ENCODE measurements at regions not wholly inside any gene's neighbourhood (a gene's known extent, or its start where the extent isn't known, plus 50 kb on each side); places are given as distances from the start of the nearest gene placed in this dataset.
A peak's percentile ranks its signal among the peaks of the same experiment; 100 is the strongest.

DNA sequence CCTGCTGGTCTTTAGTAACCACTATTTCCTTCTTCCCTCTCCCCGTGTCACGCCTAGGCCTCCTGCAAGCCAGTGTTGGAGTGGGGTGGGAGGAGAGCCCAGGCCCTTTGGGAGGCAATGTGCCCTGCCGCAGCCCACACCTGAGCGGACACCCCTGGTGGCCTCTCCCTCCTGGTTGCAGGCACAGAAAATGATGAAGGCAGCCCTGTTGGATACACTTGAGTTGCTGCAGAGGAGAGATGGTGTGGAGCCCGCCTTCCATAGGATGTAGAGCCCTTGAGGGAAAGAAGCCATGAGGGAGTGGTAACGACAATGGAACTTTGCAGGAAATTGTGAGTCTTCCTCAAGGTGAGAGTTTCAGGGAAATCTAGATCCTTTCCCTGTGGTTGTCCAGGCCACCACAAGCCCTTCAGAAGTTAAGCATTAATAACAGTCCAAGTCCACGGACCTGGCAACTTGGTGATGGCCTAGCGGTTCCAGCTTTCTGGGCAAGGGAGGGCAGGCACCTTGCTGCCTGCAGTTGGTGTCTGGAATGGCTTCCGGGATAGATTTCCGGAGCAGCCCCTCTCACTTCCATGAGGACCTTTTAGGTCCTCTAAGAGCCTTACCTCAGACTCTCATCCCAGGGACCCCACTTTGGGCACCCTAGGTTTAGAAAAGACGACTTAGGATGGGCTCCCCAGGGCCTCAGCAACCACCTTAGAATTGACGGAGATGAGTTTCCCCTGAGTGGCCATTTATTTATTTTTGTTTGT, 67.3 kb upstream of the NXT1 start:
- H3K4me3 ChIP-seq (ENCODE audit: low read depth, low read length), result no peak overlapping the region
- no peak for DNase-seq (ENCODE audit: low read depth)

DNA sequence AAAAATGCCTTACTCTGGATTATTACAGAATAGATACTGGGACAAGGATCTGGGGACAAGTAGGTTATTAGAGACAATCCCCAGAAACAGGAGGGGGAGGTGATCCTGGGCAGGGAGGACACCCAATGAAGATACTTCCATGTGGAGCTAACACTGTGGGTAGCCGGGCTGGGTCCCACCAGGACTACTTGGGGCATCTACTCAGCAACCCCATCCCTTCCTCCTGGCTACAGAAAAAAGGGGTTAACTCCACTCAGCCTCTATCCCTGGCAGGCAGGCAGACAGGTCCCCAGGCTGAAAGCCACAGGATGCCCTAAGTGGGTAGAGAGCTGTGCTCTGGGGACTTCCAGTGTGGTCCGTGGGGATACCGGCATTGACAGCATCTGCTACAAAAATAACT, 68.0 kb upstream of the NXT1 start:
- no peak for DNase-seq (ENCODE audit: low read depth)
- H3K4me3 ChIP-seq (ENCODE audit: low read depth, low read length), result no peak overlapping the region

DNA sequence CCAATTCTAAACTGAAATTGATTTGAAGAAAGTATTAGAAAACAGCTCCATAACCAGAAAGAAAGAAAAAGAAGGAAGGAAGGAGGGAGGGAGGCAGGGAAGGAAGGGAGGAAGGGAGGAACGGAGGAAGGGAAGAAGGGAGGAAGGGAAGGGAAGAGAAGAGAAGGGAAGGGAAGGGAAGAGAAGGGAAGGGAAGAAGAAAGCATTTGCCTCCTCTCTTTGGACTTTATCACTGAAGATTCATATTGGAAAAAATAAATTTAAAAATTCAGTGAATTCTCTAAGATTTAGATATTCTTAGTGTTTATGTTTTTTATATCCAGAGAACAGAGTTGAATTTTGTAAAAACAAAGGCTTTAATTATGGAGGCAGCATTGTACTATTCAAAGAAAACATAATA, 68.5 kb upstream of the NXT1 start:
- no peak for DNase-seq (ENCODE audit: low read depth)
- H3K4me3 ChIP-seq (ENCODE audit: low read depth, low read length), result no peak overlapping the region

DNA sequence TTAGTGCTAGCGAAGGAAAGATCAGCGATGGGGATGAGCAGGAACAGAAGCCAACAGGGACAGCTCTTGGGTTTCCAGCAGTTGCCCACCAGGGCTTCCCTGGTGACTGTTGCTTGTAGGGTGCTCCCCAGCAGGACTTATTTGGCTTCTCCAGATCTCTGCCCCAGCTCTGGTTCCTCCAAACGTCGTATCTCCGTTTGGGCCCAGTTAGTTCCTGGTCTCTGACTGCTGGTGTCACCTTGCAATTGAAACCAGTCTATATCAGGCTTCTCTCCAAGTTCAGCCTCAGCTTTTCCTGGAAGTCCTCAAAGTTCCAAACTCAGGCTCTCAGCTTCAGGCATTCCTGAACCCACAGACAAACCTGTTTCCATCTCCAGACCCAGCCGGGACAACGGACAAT, 70.8 kb upstream of the NXT1 start:
- DNase-seq (ENCODE audit: low read depth), result no peak
- H3K4me3 ChIP-seq (ENCODE audit: low read depth, low read length), result no peak overlapping the region

DNA sequence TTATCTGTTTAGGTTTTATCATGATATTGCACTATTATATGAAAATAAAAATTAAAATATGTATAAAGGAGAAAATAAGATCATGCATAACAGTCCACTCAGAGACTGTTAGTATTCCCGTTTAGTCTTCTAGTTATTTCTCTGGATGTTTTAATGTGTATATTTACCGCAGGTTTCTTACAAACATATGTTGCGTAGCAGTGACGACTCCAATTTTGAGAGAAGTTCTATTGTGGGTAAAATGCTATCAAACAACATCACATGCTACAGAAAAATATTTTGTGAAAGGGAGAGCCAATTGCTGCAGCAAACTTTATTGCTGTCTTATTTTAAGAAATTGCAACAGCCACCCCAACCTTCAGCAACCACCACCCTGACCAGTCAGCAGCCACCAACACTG, 72.4 kb upstream of the NXT1 start:
- H3K4me3 ChIP-seq (ENCODE audit: low read depth, low read length), result no peak overlapping the region
- no peak for DNase-seq (ENCODE audit: low read depth)

DNA sequence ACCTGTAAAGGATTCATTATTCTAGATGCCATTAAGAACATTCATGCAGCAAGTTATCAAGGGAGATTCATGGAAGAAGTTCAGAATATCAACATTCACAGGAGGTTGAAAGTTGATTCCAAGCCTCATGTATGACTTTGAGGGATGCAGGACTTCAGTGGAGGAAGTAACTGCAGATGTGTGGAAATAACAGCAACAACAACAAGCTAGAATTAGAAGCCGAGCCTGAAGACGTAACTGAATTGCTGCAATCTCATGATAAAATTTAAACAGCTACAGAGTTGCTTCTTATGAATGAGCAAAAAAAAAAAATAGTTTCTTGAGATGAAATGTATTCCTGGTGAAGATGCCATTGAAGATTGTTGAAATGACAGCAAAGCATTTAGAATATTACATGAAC, 73.3 kb upstream of the NXT1 start:
- H3K4me3 ChIP-seq (ENCODE audit: low read depth, low read length), result no peak overlapping the region
- no peak for DNase-seq (ENCODE audit: low read depth)

DNA sequence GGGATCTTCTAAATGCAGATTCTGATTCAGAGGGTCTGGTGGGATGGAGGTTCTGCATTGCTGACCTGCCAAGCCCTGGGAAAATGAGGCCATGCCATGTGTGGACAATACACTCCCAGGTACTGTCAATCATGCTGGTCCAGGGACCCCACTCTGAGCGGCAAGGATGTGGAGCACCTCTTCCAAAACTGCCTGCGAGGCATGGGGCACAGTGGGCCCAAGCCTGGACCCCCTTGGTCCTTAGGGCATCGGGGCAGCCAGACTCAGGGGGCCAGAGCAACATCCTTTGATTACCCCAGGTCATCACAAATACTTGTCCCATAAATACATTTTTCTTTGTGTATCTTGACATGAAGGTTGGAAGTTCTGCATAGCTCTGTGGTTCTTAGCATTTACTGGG, 76.8 kb upstream of the NXT1 start:
- no peak overlapping the region for H3K4me3 ChIP-seq (ENCODE audit: low read depth, low read length)
- no peak for DNase-seq (ENCODE audit: low read depth)

DNA sequence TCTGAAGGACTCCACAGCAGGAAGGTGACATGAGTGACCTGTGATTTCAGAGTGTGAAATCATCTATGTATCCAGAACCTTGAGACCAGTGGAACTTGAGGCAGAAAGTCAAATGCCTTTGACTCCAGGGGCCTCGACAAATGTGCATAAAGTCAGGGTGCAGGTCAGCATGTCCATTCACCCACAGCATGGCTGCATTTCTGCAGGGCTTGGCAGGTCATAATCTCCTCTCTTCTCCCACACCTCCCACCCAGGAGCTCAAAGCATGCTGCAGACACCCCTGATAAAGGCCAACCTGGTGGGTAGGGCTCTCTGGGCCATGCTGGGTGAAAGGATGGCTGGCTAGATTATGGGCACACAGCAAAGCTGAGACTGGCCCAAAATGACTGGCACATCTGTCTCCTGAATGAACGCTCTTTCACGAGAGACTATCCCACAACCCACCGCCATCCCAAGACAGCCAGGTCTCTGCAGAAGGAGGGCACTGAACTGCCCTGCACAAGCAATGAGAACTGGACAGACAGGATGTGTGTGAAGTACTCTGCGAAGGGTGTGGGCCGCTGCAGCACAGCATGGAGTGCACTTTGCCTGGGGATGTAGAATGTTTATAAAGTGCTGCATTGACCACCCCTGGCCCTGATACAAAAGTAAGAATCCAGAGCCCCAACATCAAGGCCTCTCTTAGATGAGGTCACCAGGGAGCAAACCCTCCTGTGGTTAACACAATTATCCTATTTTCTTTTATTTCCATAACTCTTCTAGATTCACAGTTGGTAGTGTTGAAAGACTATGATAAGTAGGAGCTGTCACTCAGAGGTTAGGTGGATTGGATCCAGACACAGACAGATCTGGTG, 78.2 kb upstream of the NXT1 start:
- no peak overlapping the region for H3K4me3 ChIP-seq (ENCODE audit: low read depth, low read length)
- no peak for DNase-seq (ENCODE audit: low read depth)

DNA sequence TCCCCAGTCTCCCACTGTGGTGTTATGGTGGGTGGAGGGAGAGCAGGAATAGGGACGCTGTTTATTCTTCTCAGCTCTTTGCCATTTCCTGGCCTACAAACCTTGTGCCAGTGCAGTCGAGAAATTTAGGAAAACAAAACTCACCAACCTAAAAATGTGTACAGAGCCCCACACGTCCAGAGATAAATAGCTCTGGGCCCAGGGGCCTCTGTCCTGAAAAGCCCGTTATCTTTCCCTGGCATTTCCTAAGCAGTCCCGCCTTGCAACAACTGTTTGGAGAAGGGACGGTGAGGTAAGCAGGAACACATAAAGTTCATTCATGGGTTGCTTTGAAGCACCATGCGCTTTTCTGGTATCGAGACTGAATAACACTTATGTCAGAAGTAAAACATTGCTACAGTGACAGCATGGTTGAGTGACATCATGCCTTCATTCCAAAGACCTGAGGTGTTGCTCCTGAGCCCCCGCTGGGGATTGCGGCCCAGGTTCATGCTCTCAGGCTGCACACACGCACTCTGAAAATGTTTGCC, 80.1 kb upstream of the NXT1 start:
- peak; percentile 82 for DNase-seq (ENCODE audit: low read depth)
- no peak overlapping the region for H3K4me3 ChIP-seq (ENCODE audit: low read depth, low read length)

DNA sequence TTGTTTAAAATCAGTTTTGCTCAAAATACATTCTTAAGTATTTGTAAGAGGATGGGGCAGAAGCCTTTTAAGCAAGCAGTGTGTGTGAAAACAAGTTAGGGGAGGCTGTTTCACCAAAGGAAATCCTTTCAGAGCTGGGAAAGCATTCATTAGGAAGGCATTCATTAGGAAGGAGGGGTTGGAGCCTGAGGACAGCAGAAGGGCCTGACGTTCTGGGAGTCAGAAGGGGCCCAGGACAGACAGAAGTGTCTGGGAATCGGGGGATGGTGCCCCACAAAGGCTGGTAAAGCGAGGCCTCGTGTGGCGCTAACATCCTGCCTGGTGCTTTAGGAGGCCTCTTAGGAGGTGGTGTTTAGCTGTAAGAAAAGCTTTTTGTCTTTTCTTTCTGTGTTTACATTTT, 80.6 kb upstream of the NXT1 start:
- no peak overlapping the region for H3K4me3 ChIP-seq (ENCODE audit: low read depth, low read length)
- DNase-seq (ENCODE audit: low read depth), result no peak

DNA sequence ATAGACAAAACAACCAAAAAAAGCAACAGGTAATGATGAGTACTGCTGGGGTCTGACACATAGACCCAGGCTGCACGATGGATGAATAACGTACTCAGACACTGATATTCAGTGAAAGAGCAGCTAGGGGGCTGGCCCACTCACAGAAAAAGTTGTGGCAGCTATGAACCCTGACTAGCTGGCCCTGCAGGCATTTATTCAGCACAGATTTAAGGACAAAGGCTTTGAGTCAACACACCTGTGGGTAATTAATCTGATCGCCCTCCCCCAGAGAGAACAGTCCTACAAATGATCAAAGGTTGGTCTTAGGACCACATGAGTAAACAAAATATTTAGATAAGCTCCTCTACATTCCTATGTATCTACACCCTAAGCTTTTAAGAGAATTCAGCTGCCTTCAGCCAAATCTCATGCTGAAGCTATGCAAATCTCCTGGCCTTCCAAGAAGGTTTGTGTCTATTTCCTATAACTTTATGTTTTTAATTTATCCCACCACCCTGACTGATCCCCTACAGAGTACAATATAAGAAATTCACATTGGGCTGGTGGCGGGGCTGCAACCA, 81.7 kb upstream of the NXT1 start:
- no peak overlapping the region for H3K4me3 ChIP-seq (ENCODE audit: low read depth, low read length)
- DNase-seq (ENCODE audit: low read depth), result no peak

DNA sequence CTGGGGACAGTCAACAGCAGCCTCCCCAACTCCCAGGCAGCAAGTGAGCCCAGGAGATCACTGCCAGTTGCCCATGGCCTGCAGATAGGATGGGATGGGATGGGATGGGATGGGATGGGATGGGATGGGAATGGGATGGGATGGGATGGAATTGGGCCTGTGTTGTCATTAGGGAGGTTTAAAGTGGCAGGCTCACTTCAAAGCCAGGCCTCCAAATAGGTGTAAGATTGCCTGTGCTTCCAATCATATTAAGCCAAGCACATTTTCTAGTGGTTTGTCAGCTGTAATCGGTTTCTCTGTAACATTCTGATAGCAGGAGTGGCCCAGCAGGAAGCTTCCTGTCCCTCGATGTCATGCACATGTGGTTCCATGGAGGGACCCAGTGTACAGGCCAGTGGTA, 82.7 kb upstream of the NXT1 start:
- no peak for DNase-seq (ENCODE audit: low read depth)
- no peak overlapping the region for H3K4me3 ChIP-seq (ENCODE audit: low read depth, low read length)

DNA sequence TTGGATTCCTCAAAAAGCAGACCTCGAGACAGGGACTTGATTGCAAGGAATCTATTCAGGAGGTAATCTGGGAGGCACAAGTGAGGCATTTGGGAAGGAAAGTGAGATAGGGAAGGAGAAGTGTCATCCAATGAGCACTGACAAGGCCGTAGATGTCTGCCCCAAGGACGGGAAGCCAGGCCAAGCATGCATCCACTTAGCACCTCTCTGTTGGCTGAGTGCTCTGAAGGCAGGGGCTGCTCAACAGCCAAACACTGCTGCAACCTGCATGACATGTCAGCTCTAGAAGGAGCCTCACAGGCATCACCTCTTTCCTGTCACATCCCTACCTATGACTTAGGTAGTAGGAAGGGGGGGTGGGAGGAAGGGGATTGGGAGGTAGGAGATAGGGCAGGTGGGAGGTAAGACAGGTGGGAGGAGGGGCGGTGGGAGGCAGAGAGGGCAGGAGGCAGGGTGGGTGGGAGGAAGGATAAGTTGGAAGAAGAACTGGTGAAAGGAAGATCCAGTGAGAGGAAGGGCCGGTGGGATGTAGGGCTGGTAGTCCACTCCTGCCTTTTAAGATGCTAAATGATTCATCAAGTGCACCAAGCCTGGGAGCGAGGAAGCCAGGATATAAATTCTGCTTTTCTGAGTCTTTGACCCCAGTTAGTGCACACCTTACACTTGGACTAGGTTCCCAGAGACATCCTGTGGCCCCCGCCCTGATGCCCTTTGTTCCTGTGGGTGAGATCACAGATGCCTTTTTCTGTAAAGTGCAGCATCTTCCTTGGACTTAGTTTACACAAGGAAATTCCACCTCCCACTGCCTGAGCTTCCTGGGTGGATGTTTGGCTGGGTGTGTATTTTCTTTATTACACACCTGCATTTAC, 83.8 kb upstream of the NXT1 start:
- DNase-seq (ENCODE audit: low read depth), result no peak
- H3K4me3 ChIP-seq (ENCODE audit: low read depth, low read length), result no peak overlapping the region

DNA sequence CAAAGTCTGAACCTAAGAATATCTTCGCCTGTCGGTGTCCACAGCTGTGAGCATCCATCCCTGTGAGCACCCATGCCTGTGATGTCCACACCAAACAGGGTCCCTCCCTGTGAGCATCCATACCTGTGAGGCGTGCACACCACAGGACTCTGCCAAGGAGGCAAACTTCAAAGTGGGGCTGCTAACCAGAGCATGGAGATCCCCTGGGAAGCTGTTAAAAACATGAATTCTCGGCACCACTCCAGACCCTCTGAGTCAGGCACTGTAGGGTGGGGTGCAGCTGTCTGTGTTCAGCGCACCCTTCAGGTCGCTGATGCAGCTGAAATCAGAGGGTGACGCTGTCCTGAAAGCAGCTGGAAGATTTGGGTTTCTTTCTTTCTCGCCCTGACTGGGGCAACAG, 85.4 kb upstream of the NXT1 start:
- peak; percentile 39 for DNase-seq (ENCODE audit: low read depth)

DNA sequence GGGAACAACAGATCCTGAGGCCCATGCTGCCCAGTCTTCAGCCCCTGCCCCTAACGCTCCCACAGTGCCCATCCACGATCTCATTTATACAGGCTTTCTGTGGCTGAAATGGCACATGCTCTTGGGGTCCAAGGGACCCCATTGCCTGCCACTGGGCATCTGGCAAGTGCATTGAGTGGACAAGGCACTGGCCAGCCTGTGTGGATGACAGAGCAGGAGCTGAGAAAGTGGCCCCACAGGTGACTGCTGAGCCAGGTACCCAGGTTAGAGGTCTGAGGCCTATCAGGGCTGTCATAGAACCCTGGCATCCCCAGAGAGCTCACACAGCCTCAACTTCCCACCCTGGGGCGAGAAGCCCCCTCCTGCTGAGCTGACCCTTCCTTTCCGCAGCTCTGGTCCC, 86.0 kb upstream of the NXT1 start:
- H3K4me3 ChIP-seq (ENCODE audit: low read depth, low read length), result no peak overlapping the region
- no peak for DNase-seq (ENCODE audit: low read depth)

More for the DNA sequence above, 85.4 kb upstream of the NXT1 start:
- H3K4me3 ChIP-seq (ENCODE audit: low read depth, low read length), result no peak overlapping the region

DNA sequence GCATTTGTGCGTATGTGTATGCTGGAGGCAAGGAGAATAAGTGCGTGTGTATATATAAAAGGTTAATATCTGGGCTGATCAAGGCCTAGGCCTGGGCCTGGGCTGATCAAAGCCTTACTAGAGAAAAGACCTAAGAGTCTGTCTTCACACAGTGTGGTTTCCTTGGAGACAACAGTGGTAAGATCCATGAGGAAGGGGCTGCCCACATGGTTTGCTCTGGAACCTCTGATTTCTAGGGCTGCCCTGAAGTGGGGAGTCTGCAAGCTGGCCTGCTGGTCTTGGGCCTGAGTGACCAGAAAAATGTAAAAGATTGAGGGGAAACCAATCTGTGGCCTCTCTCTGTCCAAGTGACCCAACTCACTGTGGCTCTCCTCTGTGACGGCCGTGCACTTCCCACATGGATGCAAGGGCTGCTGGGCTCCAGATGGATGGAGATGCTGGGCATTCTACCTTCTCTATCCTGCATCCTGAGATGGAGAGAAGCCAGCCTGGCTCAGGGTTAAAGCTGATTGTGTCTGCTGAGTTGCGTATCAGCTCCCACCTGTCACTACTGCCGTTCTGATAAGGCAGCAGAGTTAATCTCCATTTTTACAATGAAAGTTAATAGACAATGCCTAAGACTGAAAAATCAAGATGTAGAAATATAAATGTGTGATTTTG, 90.3 kb upstream of the NXT1 start:
- H3K4me3 ChIP-seq (ENCODE audit: low read depth, low read length), result no peak overlapping the region
- no peak for DNase-seq (ENCODE audit: low read depth)

DNA sequence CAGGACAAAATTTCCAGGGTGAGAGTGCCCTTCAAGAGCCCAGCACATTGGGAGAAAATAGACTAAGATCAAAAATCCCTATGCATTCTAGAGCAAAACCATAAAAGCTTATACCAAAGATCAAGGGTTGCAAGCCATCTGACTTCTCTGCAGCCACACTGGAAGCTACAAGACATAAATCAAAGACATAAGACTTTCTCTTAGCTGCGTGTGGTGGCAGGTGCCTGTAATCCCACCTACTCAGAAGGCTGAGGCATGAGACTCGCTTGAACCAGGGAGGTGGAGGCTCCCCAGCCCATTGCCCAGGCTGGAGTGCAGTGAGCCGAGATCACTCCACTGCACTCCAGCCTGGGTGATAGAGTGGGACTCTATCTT, 91.9 kb upstream of the NXT1 start:
- no peak for DNase-seq (ENCODE audit: low read depth)
- no peak overlapping the region for H3K4me3 ChIP-seq (ENCODE audit: low read depth, low read length)

DNA sequence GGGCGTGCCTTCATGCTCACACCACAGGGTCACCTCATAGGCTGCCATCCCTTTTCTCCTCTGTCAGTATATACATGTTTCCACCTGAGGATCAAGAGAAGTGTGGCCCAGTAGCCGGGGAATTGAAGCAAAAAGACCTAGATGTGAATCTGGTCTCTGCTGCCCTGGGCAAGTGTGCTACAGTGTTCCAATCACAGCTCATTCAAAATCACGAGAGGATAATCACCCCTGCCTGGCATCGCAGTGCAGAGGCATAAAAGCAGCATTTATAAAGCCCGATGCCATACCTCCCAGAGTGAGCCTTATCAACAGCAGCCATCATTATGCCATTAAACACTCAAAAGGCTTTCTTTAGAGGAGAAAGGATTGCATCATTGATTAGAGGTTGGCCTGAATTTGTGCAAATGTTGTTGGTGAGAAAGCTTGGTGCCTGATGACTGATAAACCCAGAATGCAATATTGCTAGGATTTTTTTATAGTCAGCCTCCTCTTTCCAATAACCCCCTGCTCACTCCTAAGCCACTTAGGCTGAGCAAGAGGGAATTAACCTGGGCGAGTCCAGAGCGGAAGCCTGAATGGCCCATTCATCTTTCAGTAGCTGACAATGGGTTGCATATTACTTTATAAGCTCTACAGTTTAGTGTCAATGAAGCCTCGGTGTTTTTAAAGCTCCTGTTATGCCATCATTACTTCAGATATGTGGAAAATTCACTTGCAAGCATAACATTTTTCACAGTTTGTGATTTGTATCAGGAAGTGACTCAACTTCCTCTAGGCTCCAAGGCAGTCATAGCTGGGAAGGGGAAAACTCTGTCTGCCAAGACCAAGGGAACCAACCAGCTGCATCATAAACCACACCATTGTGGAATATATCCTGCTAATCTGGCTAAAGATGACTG, 92.5 kb upstream of the NXT1 start:
- DNase-seq (ENCODE audit: low read depth), result peak; percentile 87
- H3K4me3 ChIP-seq (ENCODE audit: low read depth, low read length), result no peak overlapping the region
